ENCODE measurements at regions not wholly inside any gene's neighbourhood (a gene's known extent, or its start where the extent isn't known, plus 50 kb on each side); places are given as distances from the start of the nearest gene placed in this dataset.
"Not testable (repeated sequence)": the region's sequence is repeated elsewhere in the genome, so short reads cannot be mapped to it uniquely, and the experiment has no call there.

GRCh38 chr5:36523926-36524325 is 82.5 kb upstream of the SLC1A3 start:
- DNase-seq (ENCODE audit: low read depth in 2 of 2): no peak

GRCh38 chr5:36526537-36526936 is 79.9 kb upstream of the SLC1A3 start:
- DNase-seq (ENCODE audit: low read depth in 2 of 2): no peak

- DNase-seq (ENCODE audit: low read depth in 2 of 2): no peak
These were observed 77.8 kb upstream of the SLC1A3 start for GRCh38 chr5:36528588-36528987.

- no peak for DNase-seq (ENCODE audit: low read depth in 2 of 2)
These were observed 77.3 kb upstream of the SLC1A3 start for GRCh38 chr5:36529142-36529541.

- DNase-seq (ENCODE audit: low read depth in 2 of 2): no peak
These were observed 76.2 kb upstream of the SLC1A3 start for GRCh38 chr5:36530215-36530614.

- no peak for DNase-seq (ENCODE audit: low read depth in 2 of 2)
These were observed 75.0 kb upstream of the SLC1A3 start for GRCh38 chr5:36531401-36531800.

- DNase-seq (ENCODE audit: low read depth in 2 of 2): no peak
These were observed 71.0 kb upstream of the SLC1A3 start for GRCh38 chr5:36535378-36535777.

GRCh38 chr5:36535859-36536615 is 70.4 kb upstream of the SLC1A3 start:
- no peak for DNase-seq (ENCODE audit: low read depth in 2 of 2)

GRCh38 chr5:36536616-36537005 is 69.8 kb upstream of the SLC1A3 start:
- no peak for DNase-seq (ENCODE audit: low read depth in 2 of 2)

- no peak for DNase-seq (ENCODE audit: low read depth in 2 of 2)
These were observed 68.7 kb upstream of the SLC1A3 start for GRCh38 chr5:36537724-36538123.

GRCh38 chr5:36552651-36553393 is 53.6 kb upstream of the SLC1A3 start:
- no peak for DNase-seq (ENCODE audit: low read depth in 2 of 2)

GRCh38 chr5:36555035-36555434 is 51.4 kb upstream of the SLC1A3 start:
- not testable (repeated sequence) for DNase-seq (ENCODE audit: low read depth in 2 of 2)
